Effector memory CD4-positive, alpha-beta T cell (primary cell): ENCODE measurements at regions not wholly inside any gene's neighbourhood (a gene's known extent, or its start where the extent isn't known, plus 50 kb on each side); places are given as distances from the start of the nearest gene placed in this dataset.

Source experiments
- DNase-seq, 3 donors: peaks; one replicate each; pipeline ENCODE4 v3.0.0-alpha.2; 2020
- H3K27ac ChIP-seq: 2 replicates; pipeline ENCODE4 v1.7.0; 2013; ENCODE audit warnings: mild to moderate bottlenecking, low read length, moderate library complexity; ENCODE audit not compliant: insufficient read depth, poor library complexity, severe bottlenecking
- H3K27me3 ChIP-seq: replicated peaks from 2 replicates; pipeline ENCODE4 v1.7.0; 2013; ENCODE audit warnings: mild to moderate bottlenecking, low read length; ENCODE audit not compliant: insufficient read depth, control insufficient read depth, poor library complexity, severe bottlenecking
- H3K36me3 ChIP-seq: 2 replicates; pipeline ENCODE4 v1.7.0; 2013; ENCODE audit warnings: mild to moderate bottlenecking, low read length, moderate library complexity; ENCODE audit not compliant: control insufficient read depth, insufficient read depth
- H3K4me1 ChIP-seq: 2 replicates; pipeline ENCODE4 v1.7.0; 2013; ENCODE audit warnings: low read length, mild to moderate bottlenecking; ENCODE audit not compliant: control insufficient read depth, insufficient read depth, poor library complexity, severe bottlenecking
- H3K4me3 ChIP-seq: 2 replicates; pipeline ENCODE4 v1.7.0; 2013; ENCODE audit warnings: low read length, low read depth, mild to moderate bottlenecking; ENCODE audit not compliant: insufficient read depth, poor library complexity, severe bottlenecking
- H3K9me3 ChIP-seq: 2 replicates; pipeline ENCODE4 v1.7.0; 2013; ENCODE audit warnings: mild to moderate bottlenecking, low read length, moderate library complexity; ENCODE audit not compliant: control insufficient read depth

GRCh38 chr5:82610686-82611085, 332.5 kb upstream of the RPS23 start:
- DNase-seq, result no peak
- no peaks in the 10 kb centered on the region for H3K27me3 ChIP-seq
- no peaks in the 10 kb centered on the region for H3K4me1 ChIP-seq
- no peak overlapping the region for H3K4me3 ChIP-seq
- H3K27ac ChIP-seq, result no peak overlapping the region
- no peaks in the 10 kb centered on the region for H3K36me3 ChIP-seq
- H3K9me3 ChIP-seq, result no peaks in the 10 kb centered on the region

GRCh38 chr5:82605441-82605973, 327.4 kb upstream of the RPS23 start:
- H3K27ac ChIP-seq, result no peak overlapping the region
- no peaks in the 10 kb centered on the region for H3K4me1 ChIP-seq
- no peaks in the 10 kb centered on the region for H3K9me3 ChIP-seq
- no peak for DNase-seq
- no peaks in the 10 kb centered on the region for H3K36me3 ChIP-seq
- H3K27me3 ChIP-seq, result no peaks in the 10 kb centered on the region
- H3K4me3 ChIP-seq, result no peak overlapping the region

- Histone ChIP-seq H3K9me3 (no peaks in the 10 kb centered on the region), H3K4me1 (no peaks in the 10 kb centered on the region), H3K36me3 (no peaks in the 10 kb centered on the region), H3K27me3 (no peaks in the 10 kb centered on the region), H3K4me3 (no peak overlapping the region), H3K27ac (no peak overlapping the region)
- DNase-seq, result no peak
These were observed 325.2 kb upstream of the RPS23 start for GRCh38 chr5:82603033-82603987.

- Histone ChIP-seq H3K27ac (no peak overlapping the region), H3K4me3 (no peak overlapping the region), H3K36me3 (no peaks in the 10 kb centered on the region), H3K27me3 (no peaks in the 10 kb centered on the region), H3K9me3 (no peaks in the 10 kb centered on the region), H3K4me1 (no peaks in the 10 kb centered on the region)
- DNase-seq, result no peak
These were observed 323.7 kb upstream of the RPS23 start for GRCh38 chr5:82601861-82602260.

- Histone ChIP-seq H3K4me1 (no peaks in the 10 kb centered on the region), H3K27ac (no peak overlapping the region), H3K4me3 (no peak overlapping the region), H3K36me3 (no peaks in the 10 kb centered on the region), H3K27me3 (no peaks in the 10 kb centered on the region), H3K9me3 (no peaks in the 10 kb centered on the region)
- DNase-seq, result no peak
These were observed 322.9 kb upstream of the RPS23 start for GRCh38 chr5:82601077-82601476.

GRCh38 chr5:82599692-82600091, 321.5 kb upstream of the RPS23 start:
- no peaks in the 10 kb centered on the region for H3K9me3 ChIP-seq
- no peak overlapping the region for H3K27ac ChIP-seq
- DNase-seq, result no peak
- no peaks in the 10 kb centered on the region for H3K36me3 ChIP-seq
- no peaks in the 10 kb centered on the region for H3K4me1 ChIP-seq
- H3K4me3 ChIP-seq, result no peak overlapping the region
- H3K27me3 ChIP-seq, result no peaks in the 10 kb centered on the region

GRCh38 chr5:82599030-82599429, 320.9 kb upstream of the RPS23 start:
- no peak overlapping the region for H3K27ac ChIP-seq
- no peak overlapping the region for H3K4me3 ChIP-seq
- DNase-seq, result no peak
- H3K27me3 ChIP-seq, result no peaks in the 10 kb centered on the region
- no peaks in the 10 kb centered on the region for H3K9me3 ChIP-seq
- H3K36me3 ChIP-seq, result no peaks in the 10 kb centered on the region
- no peaks in the 10 kb centered on the region for H3K4me1 ChIP-seq

GRCh38 chr5:82597437-82597836, 319.3 kb upstream of the RPS23 start:
- Histone ChIP-seq H3K27ac (no peak overlapping the region), H3K4me3 (no peak overlapping the region), H3K4me1 (no peaks in the 10 kb centered on the region), H3K36me3 (no peaks in the 10 kb centered on the region), H3K9me3 (no peaks in the 10 kb centered on the region), H3K27me3 (no peaks in the 10 kb centered on the region)
- no peak for DNase-seq

GRCh38 chr5:82596451-82596850, 318.3 kb upstream of the RPS23 start:
- no peak overlapping the region for H3K27ac ChIP-seq
- no peaks in the 10 kb centered on the region for H3K36me3 ChIP-seq
- DNase-seq, result no peak
- H3K27me3 ChIP-seq, result no peaks in the 10 kb centered on the region
- H3K9me3 ChIP-seq, result no peaks in the 10 kb centered on the region
- no peak overlapping the region for H3K4me3 ChIP-seq
- no peaks in the 10 kb centered on the region for H3K4me1 ChIP-seq

GRCh38 chr5:82595113-82595512, 317.0 kb upstream of the RPS23 start:
- Histone ChIP-seq H3K9me3 (no peaks in the 10 kb centered on the region), H3K27ac (no peak overlapping the region), H3K36me3 (no peaks in the 10 kb centered on the region), H3K4me3 (no peak overlapping the region), H3K27me3 (no peaks in the 10 kb centered on the region), H3K4me1 (no peaks in the 10 kb centered on the region)
- DNase-seq, result no peak
